Ishikawa (cell line): ENCODE measurements at regions not wholly inside any gene's neighbourhood (a gene's known extent, or its start where the extent isn't known, plus 50 kb on each side); places are given as distances from the start of the nearest gene placed in this dataset.

Experiments
- EP300 ChIP-seq: IDR thresholded peaks from 2 replicates; pipeline ENCODE4 v1.6.1; 2012; ENCODE audit warnings: borderline replicate concordance
- TAF1 ChIP-seq: IDR thresholded peaks from 2 replicates; pipeline ENCODE4 v1.6.1; 2012; ENCODE audit warnings: low read depth, mild to moderate bottlenecking
- YY1 ChIP-seq: IDR thresholded peaks from 2 replicates; pipeline ENCODE4 v1.6.1; 2012; ENCODE audit warnings: low read depth

GRCh38 chr18:43533371-43533770 lies 256.1 kb upstream of the SYT4 start:
- no peak for TF ChIP-seq TAF1
- no peak for TF ChIP-seq EP300
- no peak for TF ChIP-seq YY1
